Amniotic epithelial cell (primary cell): ENCODE measurements at regions not wholly inside any gene's neighbourhood (a gene's known extent, or its start where the extent isn't known, plus 50 kb on each side); places are given as distances from the start of the nearest gene placed in this dataset.
"Not testable (repeated sequence)": the region's sequence is repeated elsewhere in the genome, so short reads cannot be mapped to it uniquely, and the experiment has no call there.

Experiments used
- DNase-seq: peaks from one replicate; pipeline ENCODE4 v3.0.0-alpha.2; 2010; ENCODE audit warnings: low read depth

- no peak for DNase-seq
Measured at GRCh38 chr2:44051593-44052347, 56.0 kb upstream of the LRPPRC start.

- no peak for DNase-seq
Measured at GRCh38 chr2:44052584-44052983, 56.8 kb upstream of the LRPPRC start.

GRCh38 chr2:44053052-44053451 lies 57.3 kb upstream of the LRPPRC start:
- no peak for DNase-seq

- DNase-seq: no peak
Measured at GRCh38 chr2:44053456-44053855, 57.7 kb upstream of the LRPPRC start.

GRCh38 chr2:44055229-44055628 lies 59.4 kb upstream of the LRPPRC start:
- DNase-seq: no peak

GRCh38 chr2:44055664-44056063 lies 59.9 kb upstream of the LRPPRC start:
- DNase-seq: no peak

- no peak for DNase-seq
Measured at GRCh38 chr2:44056947-44057346, 61.2 kb upstream of the LRPPRC start.

- DNase-seq: not testable (repeated sequence)
Measured at GRCh38 chr2:44060286-44060685, 64.5 kb upstream of the LRPPRC start.

- no peak for DNase-seq
Measured at GRCh38 chr2:44060990-44061389, 65.2 kb upstream of the LRPPRC start.

GRCh38 chr2:44061469-44061868 lies 65.7 kb upstream of the LRPPRC start:
- no peak for DNase-seq

GRCh38 chr2:44061876-44062275 lies 66.1 kb upstream of the LRPPRC start:
- DNase-seq: no peak

- no peak for DNase-seq
Measured at GRCh38 chr2:44063033-44063432, 67.2 kb upstream of the LRPPRC start.

GRCh38 chr2:44064281-44064680 lies 68.5 kb upstream of the LRPPRC start:
- not testable (repeated sequence) for DNase-seq

- DNase-seq: not testable (repeated sequence)
Measured at GRCh38 chr2:44067012-44067790, 71.4 kb upstream of the LRPPRC start.

- DNase-seq: not testable (repeated sequence)
Measured at GRCh38 chr2:44067791-44068181, 72.0 kb upstream of the LRPPRC start.

GRCh38 chr2:44071454-44072046 lies 75.8 kb upstream of the LRPPRC start:
- DNase-seq: no peak

GRCh38 chr2:44073667-44074066 lies 77.9 kb upstream of the LRPPRC start:
- DNase-seq: not testable (repeated sequence)

GRCh38 chr2:44074795-44075194 lies 79.0 kb upstream of the LRPPRC start:
- DNase-seq: not testable (repeated sequence)

- peak; percentile 44 for DNase-seq
Measured at GRCh38 chr2:44075541-44075940, 79.8 kb upstream of the LRPPRC start.

GRCh38 chr2:44077942-44078511 lies 82.2 kb upstream of the LRPPRC start:
- DNase-seq: no peak

- DNase-seq: no peak
Measured at GRCh38 chr2:44079686-44080085, 83.9 kb upstream of the LRPPRC start.

GRCh38 chr2:44083054-44083453 lies 85.6 kb upstream of the PPM1B start:
- DNase-seq: no peak

GRCh38 chr2:44084850-44085249 lies 83.8 kb upstream of the PPM1B start:
- DNase-seq: no peak
